NOMO-1 (cell line): ENCODE measurements at regions not wholly inside any gene's neighbourhood (a gene's known extent, or its start where the extent isn't known, plus 50 kb on each side); places are given as distances from the start of the nearest gene placed in this dataset.
"Not testable (repeated sequence)": the region's sequence is repeated elsewhere in the genome, so short reads cannot be mapped to it uniquely, and the experiment has no call there.

Experiments
- DNase-seq, 2 experiments: peaks; one replicate each; lab custom pipeline; 2025; ENCODE audit not compliant: unreplicated experiment in 2 of 2; lab: John Stamatoyannopoulos, UW

GRCh38 chr6:115467726-115468125 lies 593.0 kb downstream of the FRK start:
- no peak for DNase-seq

- DNase-seq, result no peak
These were observed 599.8 kb downstream of the FRK start for GRCh38 chr6:115460913-115461312.

- DNase-seq, result no peak
These were observed 603.8 kb downstream of the FRK start for GRCh38 chr6:115456848-115457247.

GRCh38 chr6:115443825-115444478 lies 616.7 kb downstream of the FRK start:
- DNase-seq, result no peak

GRCh38 chr6:115442323-115442722 lies 618.4 kb downstream of the FRK start:
- no peak for DNase-seq

- DNase-seq, result no peak
These were observed 619.0 kb downstream of the FRK start for GRCh38 chr6:115441651-115442050.

- no peak for DNase-seq
These were observed 645.3 kb downstream of the FRK start for GRCh38 chr6:115415378-115415777.

GRCh38 chr6:115414916-115415315 lies 645.8 kb downstream of the FRK start:
- not testable (repeated sequence) for DNase-seq

GRCh38 chr6:115411756-115412155 lies 648.9 kb downstream of the FRK start:
- no peak for DNase-seq

- no peak for DNase-seq
These were observed 656.2 kb downstream of the FRK start for GRCh38 chr6:115404446-115404845.

- no peak for DNase-seq
These were observed 662.1 kb downstream of the FRK start for GRCh38 chr6:115398607-115399006.

GRCh38 chr6:115396112-115396906 lies 664.4 kb downstream of the FRK start:
- no peak for DNase-seq

GRCh38 chr6:115393821-115394220 lies 666.9 kb downstream of the FRK start:
- no peak for DNase-seq

GRCh38 chr6:115370202-115370601 lies 690.5 kb downstream of the FRK start:
- DNase-seq, result no peak

GRCh38 chr6:115365783-115366182 lies 694.9 kb downstream of the FRK start:
- no peak for DNase-seq

GRCh38 chr6:115363379-115363778 lies 697.3 kb downstream of the FRK start:
- no peak for DNase-seq

- DNase-seq, result no peak
These were observed 698.5 kb downstream of the FRK start for GRCh38 chr6:115362234-115362633.

GRCh38 chr6:115360602-115361325 lies 699.9 kb downstream of the FRK start:
- DNase-seq, result no peak

GRCh38 chr6:115358616-115359015 lies 702.1 kb downstream of the FRK start:
- DNase-seq, result no peak

GRCh38 chr6:115356371-115356770 lies 704.3 kb downstream of the FRK start:
- DNase-seq, result no peak

GRCh38 chr6:115323001-115323400 lies 737.7 kb downstream of the FRK start:
- no peak for DNase-seq

- no peak for DNase-seq
These were observed 740.9 kb downstream of the FRK start for GRCh38 chr6:115319823-115320222.
